Stomach smooth muscle (tissue), 2 donors: ENCODE measurements at regions not wholly inside any gene's neighbourhood (a gene's known extent, or its start where the extent isn't known, plus 50 kb on each side); places are given as distances from the start of the nearest gene placed in this dataset.

ENCODE experiments used
- H3K27ac ChIP-seq: one replicate; pipeline ENCODE4 v1.7.0; 2013; ENCODE audit warnings: mild to moderate bottlenecking, low read length, inconsistent platforms
- H3K27me3 ChIP-seq, 2 donors: one replicate each; pipeline ENCODE4 v1.7.0; 2013; ENCODE audit warnings: low read length in 2 of 2; ENCODE audit not compliant: insufficient read depth in 2 of 2, control insufficient read depth in 1 of 2
- H3K36me3 ChIP-seq, 2 donors: one replicate each; pipeline ENCODE4 v1.7.0; 2013; ENCODE audit warnings: low read length in 2 of 2; ENCODE audit not compliant: control insufficient read depth in 2 of 2, insufficient read depth in 2 of 2
- H3K4me1 ChIP-seq: one replicate; pipeline ENCODE4 v1.7.0; 2013; ENCODE audit warnings: low read length; ENCODE audit not compliant: control insufficient read depth, insufficient read depth
- H3K4me3 ChIP-seq, 2 donors: one replicate each; pipeline ENCODE4 v1.7.0; 2013; ENCODE audit warnings: low read length in 2 of 2
- H3K9ac ChIP-seq, 2 donors: one replicate each; pipeline ENCODE4 v1.7.0; 2013; ENCODE audit warnings: low read length in 2 of 2, mild to moderate bottlenecking in 1 of 2
- H3K9me3 ChIP-seq, 2 donors: one replicate each; pipeline ENCODE4 v1.7.0; 2013; ENCODE audit warnings: low read length in 2 of 2; ENCODE audit not compliant: control insufficient read depth in 2 of 2
- donor health status: healthy.
- donor health status: Pancreatic carcinoma.

DNA sequence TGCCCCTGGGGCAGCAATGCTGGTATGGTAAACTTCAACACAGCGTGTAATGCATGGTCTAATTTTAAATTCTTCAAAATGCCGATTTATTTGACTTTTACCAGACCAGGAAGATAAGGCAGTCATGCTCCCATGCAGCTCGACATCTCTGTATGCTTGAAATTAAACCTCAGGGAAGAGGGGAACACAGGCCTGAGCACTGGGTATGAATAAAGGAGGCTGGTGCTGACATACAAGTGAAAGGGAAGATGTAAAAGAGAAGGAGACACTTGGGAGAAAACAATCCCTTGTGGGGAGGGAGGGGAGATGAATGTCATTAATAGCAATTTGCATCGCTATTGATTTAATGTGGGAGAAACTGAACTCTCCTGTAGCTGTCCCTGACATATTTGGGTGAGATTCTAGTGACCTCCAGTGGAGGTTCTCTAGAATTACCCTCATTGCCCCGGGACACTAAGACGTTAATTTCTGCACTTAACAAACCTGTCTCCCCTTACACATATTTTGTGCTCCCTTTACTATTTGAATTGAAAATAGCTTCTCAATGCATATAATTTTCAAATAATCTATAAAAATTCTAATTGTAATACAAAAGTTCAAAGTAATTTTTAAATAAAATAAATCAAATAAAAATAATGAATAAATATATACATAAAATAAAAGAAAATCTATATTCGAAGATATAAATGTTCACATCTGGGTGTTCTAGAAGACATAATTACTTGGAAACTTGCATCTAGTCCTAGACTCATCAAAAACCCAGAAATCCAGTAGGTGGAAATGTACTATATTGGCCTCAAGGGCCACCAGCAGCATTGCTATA, 283.1 kb downstream of the LMX1A start:
- Histone ChIP-seq H3K9me3 (no peaks in the 10 kb centered on the region), H3K4me1 (peaks cover 6% of the 10 kb centered on the region), H3K9ac (peak overlapping the region in 1 of 2 donors; percentile 6), H3K36me3 (no peaks in the 10 kb centered on the region), H3K4me3 (peak overlapping the region in 1 of 2 donors; percentile 10), H3K27me3 (no peaks in the 10 kb centered on the region), H3K27ac (no peak overlapping the region)

DNA sequence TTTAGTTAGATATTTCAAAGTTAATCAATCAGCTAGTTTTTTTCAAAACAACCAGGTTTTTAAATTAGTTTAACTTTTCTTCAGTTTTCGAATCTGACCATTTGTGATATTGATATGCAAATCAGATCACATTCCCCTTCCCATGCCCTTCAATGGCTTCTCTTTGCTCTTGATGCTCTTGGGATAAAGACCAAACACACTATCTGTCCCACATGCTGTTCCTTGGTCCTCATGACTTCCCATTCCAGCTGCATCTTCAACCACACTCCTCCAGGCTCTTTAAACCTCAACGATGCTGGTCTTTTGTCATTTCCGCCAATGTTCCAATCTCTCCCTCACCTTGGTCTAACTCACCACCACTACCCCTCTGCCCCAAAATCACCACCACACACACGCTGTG, 285.8 kb downstream of the LMX1A start:
- H3K36me3 ChIP-seq, result no peaks in the 10 kb centered on the region
- H3K4me3 ChIP-seq, result no peak overlapping the region
- H3K9ac ChIP-seq, result no peak overlapping the region
- peaks cover 6% of the 10 kb centered on the region for H3K4me1 ChIP-seq
- no peaks in the 10 kb centered on the region for H3K9me3 ChIP-seq
- no peak overlapping the region for H3K27ac ChIP-seq
- H3K27me3 ChIP-seq, result no peaks in the 10 kb centered on the region

DNA sequence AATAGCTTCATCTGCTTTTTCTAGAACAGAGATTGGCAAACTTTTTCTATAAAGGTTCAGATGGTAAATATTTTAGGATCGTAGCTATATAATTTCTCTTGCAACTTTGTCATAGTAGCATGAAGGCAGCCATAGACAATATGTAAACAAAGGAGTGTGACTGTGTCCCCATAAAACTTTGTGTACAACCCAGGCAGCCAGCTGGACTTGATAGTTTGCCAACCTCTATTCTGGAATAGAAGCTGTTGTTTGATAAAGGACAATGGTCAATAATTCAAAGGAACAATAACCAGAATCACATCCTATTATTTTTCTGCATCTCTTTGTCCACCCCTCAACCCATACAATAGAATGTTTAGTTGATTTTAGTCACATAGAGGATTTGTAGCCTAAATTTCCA, 286.7 kb downstream of the LMX1A start:
- Histone ChIP-seq H3K4me3 (no peak overlapping the region), H3K27ac (no peak overlapping the region), H3K4me1 (peaks cover 6% of the 10 kb centered on the region), H3K9ac (no peak overlapping the region), H3K9me3 (no peaks in the 10 kb centered on the region), H3K27me3 (no peaks in the 10 kb centered on the region), H3K36me3 (no peaks in the 10 kb centered on the region)

DNA sequence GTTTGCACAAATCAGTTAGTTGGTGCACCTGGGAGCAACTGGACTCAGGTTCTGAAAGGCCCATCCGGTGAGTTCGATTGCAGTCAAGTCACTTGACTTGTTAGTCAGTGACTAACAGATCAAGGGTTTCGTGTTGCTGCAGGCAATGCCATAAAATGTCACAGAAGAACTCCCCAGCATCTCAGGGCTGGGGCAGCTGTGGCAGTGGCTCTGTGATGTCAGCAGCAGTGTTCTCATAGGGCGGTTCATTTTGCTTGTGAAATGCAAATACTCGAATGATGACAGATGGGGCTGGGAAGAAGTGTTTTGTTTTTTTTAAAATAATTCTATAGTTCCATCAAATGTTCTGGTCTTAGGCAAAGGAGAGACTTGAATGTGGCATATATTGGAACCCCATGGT, 287.8 kb downstream of the LMX1A start:
- Histone ChIP-seq H3K9ac (no peak overlapping the region), H3K27ac (no peak overlapping the region), H3K9me3 (no peaks in the 10 kb centered on the region), H3K27me3 (no peaks in the 10 kb centered on the region), H3K4me1 (peaks cover 6% of the 10 kb centered on the region), H3K4me3 (no peak overlapping the region), H3K36me3 (no peaks in the 10 kb centered on the region)

DNA sequence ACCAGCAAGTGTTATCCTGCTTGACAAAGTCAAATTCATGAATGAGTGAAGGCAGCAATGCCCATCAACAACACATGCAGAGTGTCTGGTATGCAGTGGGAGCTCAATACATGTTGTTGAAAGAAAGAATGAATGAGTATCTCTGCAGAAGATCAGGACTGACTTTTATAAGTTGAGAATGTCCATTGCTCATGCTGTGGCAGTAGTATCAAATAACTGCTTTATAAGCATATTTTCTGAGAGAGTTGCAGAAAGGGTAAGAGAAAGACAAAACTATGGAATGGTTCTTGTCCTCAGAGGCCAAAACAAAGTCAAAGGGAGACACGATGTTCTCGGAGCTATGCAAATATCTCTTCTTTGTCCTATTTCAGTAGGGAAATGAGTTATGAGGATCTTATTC, 288.7 kb downstream of the LMX1A start:
- Histone ChIP-seq H3K27ac (no peak overlapping the region), H3K36me3 (no peaks in the 10 kb centered on the region), H3K9ac (no peak overlapping the region), H3K27me3 (no peaks in the 10 kb centered on the region), H3K4me1 (peaks cover 10% of the 10 kb centered on the region), H3K4me3 (no peak overlapping the region), H3K9me3 (no peaks in the 10 kb centered on the region)

DNA sequence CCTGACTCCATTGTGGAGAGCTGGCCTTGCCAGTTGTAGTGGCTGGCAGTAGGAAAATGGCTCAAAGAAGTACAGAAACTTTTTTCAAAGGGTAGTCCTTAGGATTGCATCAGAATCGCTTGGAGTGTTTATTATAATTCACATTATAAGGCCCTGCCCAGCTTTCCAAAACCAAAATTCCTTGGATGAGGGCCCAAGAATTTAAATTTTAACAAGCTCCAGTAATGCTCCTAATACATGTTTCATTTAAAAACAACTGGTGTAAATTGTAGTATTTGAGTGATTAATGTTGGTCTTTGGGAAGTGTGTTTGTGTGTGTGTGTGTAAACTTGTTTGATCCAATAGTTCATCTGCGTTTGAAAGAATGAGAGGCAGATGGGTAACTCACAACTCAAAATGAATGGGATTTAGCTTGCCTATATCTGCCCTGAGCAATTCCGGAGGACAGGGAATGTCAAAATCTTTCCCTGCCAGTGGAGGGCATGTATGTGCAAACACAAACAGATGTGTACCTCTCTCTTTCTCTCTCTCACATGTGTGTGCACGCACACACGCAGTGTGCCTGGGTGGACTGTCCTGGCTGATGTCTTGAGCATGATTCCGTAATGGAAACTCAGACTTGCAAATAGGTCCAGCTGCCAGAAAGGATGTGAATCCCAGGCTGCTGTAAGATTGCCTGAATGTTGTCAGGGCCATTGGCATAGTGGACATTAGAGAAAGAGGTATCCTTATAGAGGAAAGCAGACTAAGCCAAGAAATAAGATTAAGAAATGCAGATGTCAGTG, 293.1 kb downstream of the LMX1A start:
- no peaks in the 10 kb centered on the region for H3K9me3 ChIP-seq
- H3K9ac ChIP-seq, result no peak overlapping the region
- H3K4me3 ChIP-seq, result peak overlapping the region in 1 of 2 donors; percentile 29
- no peaks in the 10 kb centered on the region for H3K27me3 ChIP-seq
- no peaks in the 10 kb centered on the region for H3K36me3 ChIP-seq
- H3K4me1 ChIP-seq, result peaks cover 19% of the 10 kb centered on the region
- H3K27ac ChIP-seq, result peak overlapping the region; percentile 53

DNA sequence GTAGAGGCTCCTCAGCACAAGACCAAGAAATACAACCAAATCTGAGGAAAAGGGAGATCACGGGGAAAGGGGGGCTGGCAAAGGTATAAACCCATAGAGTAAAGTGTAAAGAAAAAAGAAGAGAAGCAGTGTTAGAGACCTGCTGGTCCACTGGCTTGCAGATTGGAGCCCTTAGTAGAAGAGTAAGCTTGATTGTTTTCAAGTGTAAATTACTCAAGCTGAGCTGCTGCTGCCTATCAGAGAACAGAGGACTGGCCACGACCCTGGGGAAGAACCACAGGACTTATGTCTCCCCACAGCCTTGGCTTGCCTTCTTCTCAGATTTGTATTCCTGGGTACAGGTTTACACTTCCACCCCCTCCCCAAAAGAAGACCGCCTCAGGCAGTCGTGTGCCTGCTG, 294.2 kb downstream of the LMX1A start:
- H3K27me3 ChIP-seq, result no peaks in the 10 kb centered on the region
- no peaks in the 10 kb centered on the region for H3K9me3 ChIP-seq
- H3K4me3 ChIP-seq, result no peak overlapping the region
- peak overlapping the region; percentile 53 for H3K27ac ChIP-seq
- no peaks in the 10 kb centered on the region for H3K36me3 ChIP-seq
- H3K9ac ChIP-seq, result no peak overlapping the region
- peaks cover 19% of the 10 kb centered on the region for H3K4me1 ChIP-seq

DNA sequence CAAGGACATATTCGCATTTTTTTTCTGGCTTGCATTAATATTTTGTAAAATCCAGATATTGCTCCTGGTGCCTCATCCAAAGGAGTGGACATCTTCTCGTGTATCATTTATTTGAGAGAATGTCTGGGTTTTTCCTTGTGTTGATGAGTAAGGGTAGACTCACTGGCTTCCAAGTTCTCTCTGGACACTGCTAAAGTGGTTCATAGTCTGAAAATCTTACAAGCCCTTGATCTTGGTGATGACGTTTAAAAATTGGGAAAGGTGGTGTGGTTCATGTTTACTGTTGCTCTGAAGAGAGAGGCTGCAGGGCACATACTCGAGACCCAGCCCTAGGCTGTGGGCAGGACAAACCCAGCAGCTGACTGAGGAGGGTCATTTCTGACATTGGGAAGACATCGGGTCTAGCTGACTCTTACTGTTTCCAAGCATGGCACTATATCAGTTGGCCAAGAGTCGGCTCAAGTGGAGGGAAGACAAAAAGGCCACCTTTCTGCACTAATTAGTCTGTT, 296.2 kb downstream of the LMX1A start:
- Histone ChIP-seq H3K36me3 (no peaks in the 10 kb centered on the region), H3K4me1 (peaks cover 19% of the 10 kb centered on the region), H3K4me3 (no peak overlapping the region), H3K27me3 (no peaks in the 10 kb centered on the region), H3K9ac (no peak overlapping the region), H3K27ac (no peak overlapping the region), H3K9me3 (no peaks in the 10 kb centered on the region)

DNA sequence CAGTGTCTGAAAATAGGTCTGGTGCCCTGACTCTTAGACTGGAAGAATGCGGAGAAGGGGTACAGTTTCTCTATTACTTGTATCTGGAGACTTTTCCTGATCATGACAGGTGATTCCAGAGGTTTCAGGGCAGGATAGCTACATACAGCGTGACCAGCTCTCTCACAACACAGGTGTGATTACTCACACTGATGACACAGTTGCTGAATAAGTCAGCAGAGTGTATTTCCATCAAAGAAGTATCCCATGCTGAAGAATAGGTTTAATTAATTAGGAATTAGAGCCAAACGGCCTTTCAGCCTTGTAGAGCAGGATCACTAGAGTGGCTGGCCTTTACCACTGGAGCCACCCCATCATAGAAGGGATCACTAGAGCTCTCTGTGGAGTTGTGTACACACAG, 298.6 kb downstream of the LMX1A start:
- H3K27me3 ChIP-seq, result no peaks in the 10 kb centered on the region
- no peaks in the 10 kb centered on the region for H3K36me3 ChIP-seq
- H3K27ac ChIP-seq, result no peak overlapping the region
- no peaks in the 10 kb centered on the region for H3K9me3 ChIP-seq
- no peak overlapping the region for H3K9ac ChIP-seq
- no peak overlapping the region for H3K4me3 ChIP-seq
- H3K4me1 ChIP-seq, result peaks cover 11% of the 10 kb centered on the region

DNA sequence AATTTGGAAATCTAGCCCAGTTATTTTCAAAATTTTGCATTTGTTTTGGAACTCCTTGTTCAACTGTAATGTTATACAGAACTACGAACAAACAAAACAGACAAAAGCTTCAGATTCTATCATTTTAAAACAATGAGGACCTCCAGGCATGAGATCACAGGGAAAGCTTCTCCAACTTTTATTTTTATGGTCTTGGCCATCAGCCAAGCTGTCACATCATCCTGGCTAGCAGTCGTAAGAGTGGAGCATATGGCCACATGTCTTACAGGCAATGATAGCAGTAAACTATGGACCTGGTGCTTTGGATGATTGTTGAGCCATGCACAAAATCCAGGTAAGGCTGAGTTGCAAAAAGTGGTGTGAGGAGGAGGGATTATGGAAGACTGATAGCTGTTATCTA, 299.6 kb downstream of the LMX1A start:
- H3K4me1 ChIP-seq, result peaks cover 4% of the 10 kb centered on the region
- no peak overlapping the region for H3K27ac ChIP-seq
- no peak overlapping the region for H3K9ac ChIP-seq
- no peaks in the 10 kb centered on the region for H3K36me3 ChIP-seq
- H3K9me3 ChIP-seq, result no peaks in the 10 kb centered on the region
- no peak overlapping the region for H3K4me3 ChIP-seq
- H3K27me3 ChIP-seq, result no peaks in the 10 kb centered on the region

DNA sequence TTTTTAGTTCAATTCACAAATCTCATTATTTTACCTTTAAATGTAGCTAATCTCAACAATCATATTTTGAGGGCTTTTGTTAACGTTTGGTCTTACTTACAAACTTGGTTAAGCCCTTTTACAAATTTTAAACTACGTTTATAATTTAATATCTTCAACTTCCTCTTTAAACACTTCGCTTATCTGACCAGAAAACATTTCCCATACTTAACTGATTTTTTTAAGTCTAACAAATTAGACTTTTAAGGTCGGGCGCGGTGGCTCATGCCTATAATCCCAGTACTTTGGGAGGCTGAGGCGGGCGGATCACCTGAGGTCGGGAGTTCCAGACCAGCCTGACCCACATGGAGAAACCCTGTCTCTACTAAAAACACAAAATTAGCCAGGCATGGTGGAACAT, 300.9 kb downstream of the LMX1A start:
- no peaks in the 10 kb centered on the region for H3K9me3 ChIP-seq
- H3K9ac ChIP-seq, result no peak overlapping the region
- H3K27me3 ChIP-seq, result no peaks in the 10 kb centered on the region
- no peaks in the 10 kb centered on the region for H3K36me3 ChIP-seq
- H3K4me1 ChIP-seq, result no peaks in the 10 kb centered on the region
- no peak overlapping the region for H3K4me3 ChIP-seq
- H3K27ac ChIP-seq, result no peak overlapping the region
